HG03354 (cell line): ENCODE measurements at regions not wholly inside any gene's neighbourhood (a gene's known extent, or its start where the extent isn't known, plus 50 kb on each side); places are given as distances from the start of the nearest gene placed in this dataset.
A peak's percentile ranks its signal among the peaks of the same experiment; 100 is the strongest.

Experiments
- ATAC-seq: cut with Tn5 transposase; IDR thresholded peaks from one replicate; pipeline ENCODE4 v1.9.1; 2021; ENCODE audit warnings: mild to moderate bottlenecking; ENCODE audit not compliant: unreplicated experiment, poor library complexity, severe bottlenecking

DNA sequence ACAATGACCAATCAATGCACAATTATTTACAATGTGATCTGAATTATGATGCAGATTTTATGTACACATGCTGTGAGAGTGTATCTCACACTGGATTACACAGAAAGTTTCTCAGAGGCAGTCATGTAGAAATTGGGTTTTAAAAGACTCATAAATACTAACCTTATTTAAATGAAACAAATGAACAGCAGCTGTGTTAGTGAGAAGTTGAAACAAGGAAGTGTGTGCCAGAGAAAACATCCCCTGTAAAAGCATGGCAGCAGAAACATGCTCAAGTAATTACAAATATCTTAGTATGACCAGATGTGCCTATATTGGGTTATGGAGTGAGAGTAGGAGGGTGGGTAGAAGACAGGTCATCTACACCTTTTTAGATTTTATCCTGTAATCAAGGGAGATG, 723.7 kb downstream of the C12orf50 start:
- ATAC-seq: peak; percentile 57

DNA sequence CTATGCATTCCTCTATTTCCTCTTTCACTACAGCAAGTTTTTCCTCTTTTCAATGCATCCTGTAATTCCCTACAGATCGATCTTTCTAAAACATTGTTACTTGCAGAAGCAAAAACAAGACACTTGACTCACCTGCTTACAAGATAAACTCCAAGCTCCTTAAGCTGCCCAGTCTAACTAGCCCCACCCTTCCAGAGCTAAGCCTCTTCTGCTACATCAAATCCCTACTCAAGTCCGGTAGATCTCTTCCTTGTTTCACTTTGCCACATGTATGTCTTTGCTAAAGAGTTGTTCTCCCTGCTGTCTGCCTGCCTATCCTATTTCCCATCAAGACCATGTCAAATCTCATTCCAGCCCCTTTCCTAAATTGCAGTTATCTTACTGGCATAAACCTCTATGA, 724.8 kb downstream of the C12orf50 start:
- no peak for ATAC-seq

DNA sequence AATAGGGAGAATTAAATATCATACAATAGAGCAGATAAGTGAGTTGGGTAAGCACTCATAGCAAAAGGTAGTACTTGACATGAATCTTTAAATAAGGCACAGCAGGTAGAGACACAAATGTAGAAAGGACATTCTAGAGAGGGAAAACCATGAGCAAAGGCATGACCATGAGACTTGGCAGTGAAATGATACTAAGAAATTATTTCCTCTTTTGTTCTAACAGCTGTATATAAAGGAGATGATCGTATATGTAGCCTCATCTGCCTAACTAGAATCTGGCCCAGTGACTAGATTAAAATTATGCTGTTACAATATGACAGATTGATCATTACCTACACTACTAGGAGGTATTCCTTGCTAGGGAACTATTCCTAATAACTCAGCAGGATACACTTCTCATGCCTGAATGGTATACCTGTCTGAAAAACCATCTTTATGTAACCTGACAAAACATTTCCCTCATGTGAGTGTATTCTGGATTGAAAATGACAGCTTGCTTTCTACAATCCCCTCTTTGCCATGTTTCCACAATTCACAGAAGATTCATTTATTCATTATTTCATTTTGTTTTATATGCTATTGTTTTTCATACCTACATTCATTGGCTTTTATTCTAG, 725.7 kb downstream of the C12orf50 start:
- ATAC-seq: no peak

DNA sequence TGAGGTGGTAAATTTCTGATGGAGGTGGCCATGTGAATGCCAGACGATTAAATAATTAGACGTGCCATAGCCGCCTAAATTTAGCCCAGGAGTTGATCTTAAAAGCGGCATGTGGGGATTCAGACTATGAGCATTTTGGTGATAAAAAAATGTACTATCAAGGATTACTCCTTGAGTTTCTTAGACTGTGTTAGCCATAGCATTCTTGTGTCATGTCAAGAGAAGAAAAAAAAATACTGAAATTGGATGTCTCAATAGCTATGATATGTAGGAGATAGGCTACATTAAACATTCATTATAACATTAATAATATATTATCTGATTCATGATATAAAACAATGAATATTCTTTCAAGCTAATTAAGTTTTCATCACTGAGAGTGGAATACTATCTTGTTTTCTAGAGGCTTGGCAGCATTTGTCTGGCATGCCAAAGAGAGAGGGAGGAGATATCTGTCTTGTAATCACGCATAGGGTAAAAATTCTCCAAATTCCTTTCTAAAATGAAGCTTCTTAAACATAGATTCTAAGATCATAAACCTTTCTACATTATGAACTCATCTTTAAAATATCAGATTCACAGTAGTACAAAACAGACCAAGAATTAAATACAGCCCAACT, 727.0 kb downstream of the C12orf50 start:
- no peak for ATAC-seq

DNA sequence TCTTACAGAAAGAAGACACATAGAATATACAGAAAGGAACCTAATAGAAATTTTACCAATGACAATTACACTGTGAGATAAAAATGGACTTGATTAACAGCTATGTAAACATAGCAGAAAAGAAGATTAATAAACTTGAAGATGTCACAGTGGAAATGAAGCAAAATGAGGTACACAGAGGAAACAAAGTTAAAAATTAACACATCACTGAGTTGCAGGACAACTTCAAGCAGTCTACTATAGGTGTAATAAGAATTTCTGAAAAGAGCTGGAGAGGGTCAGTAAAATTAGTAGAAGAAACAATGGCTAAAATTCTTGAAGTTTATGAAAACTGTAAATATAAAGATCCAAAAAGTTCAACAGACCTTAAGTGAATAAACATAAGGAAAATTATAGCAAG, 738.7 kb downstream of the C12orf50 start:
- no peak for ATAC-seq

DNA sequence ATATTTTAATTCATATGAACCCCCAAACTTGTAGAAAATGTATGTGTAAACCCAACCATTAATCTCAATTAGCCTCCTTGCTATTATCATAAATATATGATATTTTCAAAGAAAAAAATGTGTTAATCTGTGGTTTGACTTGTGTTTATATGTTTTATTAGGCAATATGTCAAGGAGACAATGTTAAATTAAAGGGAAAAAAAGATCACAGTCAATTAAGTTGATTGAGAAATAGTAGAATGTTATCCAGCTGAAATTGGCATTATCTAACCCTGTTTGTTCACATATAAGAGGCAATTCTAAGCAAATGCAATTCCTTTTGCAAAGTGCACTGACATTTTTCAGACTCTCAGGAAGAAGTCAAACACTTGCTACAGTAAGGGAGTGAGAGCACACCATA, 745.3 kb downstream of the C12orf50 start:
- ATAC-seq: no peak

DNA sequence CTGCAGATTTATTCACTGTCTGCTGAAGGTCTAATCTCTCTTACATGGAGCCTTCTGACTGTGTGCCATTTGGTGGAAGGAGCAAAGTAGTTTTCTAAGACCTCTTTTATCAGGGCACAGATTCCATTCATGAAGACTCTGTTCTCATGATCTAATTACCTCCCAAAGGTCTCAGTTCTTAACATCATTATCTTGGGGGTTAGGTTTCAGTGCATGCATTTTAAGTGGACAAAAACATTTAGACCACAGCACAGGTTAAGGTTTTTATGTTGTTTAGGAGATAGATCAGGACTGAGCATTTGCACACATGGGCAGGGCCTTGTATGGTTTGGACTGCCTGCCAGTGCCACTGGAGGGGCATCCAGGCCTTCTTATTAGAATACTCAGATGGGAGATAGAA, 746.1 kb downstream of the C12orf50 start:
- no peak for ATAC-seq

DNA sequence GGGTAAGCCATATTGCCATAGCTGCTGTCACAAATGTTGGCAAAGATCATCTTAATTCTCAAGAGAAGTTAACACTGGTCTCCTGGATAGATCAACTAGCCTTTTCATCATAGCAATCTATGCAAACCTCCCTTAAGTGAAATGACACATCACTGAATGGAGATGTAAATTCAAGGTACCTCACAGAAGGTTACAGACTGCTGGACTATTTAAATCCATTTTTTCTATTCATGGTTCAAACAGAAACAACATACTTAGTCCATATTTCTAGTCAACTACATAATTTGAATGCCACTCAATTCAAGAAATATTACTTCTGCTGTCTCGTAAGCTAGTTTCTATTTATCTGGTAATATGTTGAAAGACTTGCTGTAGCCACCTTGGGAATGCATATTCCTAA, 748.3 kb downstream of the C12orf50 start:
- peak; percentile 71 for ATAC-seq

DNA sequence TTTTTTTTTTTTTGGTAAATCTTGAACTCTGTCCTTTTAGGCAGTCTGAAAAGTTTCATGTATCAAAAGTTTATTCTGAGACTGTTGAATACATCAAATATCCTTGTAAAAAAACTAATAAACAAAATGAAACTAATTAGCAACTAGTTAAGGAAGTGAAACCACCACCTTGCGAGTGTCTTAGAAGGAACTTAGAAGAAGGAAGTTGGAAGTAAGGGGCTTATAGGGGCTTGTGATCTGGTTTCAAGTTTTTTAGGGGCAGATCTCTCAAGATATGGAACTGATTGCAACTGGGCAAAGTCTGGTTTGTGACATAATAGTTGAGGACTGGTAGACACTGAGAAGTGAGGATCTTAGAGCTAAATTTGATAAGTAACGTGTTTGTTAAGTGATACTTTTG, 748.8 kb downstream of the C12orf50 start:
- peak; percentile 93 for ATAC-seq

DNA sequence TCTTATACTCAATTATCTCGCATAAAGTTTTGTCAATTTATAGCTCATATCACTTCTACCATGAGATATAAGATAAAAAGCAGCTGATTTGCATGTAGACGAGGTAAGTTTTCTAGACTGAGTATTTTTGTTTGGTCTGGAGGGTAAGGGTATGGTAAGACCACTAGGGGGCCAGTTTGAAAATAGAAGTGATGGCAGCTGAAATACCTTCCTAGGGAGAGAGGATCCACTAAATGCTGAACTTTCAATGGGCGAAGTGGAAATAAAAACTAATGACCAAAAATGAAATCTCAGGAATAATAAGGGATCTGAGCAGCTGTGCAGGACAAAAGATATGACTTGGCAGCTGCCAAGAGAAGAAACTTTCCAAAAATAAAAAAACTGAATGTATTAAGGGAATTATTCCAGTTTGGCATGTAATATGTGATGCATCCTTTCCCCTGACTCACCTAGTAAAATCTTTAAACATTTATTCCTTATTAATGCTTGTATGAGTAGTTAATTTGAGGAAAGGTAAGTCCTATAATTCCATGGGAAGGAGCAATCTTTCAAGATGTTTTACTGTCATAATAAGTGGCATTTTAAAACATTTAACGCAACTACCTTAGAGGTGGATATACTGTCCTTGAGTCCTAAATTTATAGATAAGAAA, 754.5 kb downstream of the C12orf50 start:
- ATAC-seq: peak; percentile 90

DNA sequence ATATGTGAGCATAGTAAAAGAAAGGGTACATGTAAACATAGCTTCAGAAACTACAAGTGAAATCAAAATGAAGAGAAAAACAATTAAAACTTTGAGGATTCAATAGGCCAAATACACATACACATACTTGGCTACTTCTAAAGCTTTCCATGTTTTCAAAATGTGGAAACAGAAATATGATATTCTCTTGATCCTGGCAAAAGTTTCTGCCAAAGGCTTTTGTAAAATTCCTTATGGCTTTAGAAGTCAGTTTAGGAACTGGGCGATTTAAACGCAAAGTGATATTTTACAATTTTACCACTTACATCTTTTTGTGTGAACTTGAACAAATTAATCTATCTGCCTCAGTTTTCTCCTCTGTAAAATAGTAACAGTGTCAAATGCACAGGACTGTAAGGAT, 756.4 kb downstream of the C12orf50 start:
- ATAC-seq: no peak

DNA sequence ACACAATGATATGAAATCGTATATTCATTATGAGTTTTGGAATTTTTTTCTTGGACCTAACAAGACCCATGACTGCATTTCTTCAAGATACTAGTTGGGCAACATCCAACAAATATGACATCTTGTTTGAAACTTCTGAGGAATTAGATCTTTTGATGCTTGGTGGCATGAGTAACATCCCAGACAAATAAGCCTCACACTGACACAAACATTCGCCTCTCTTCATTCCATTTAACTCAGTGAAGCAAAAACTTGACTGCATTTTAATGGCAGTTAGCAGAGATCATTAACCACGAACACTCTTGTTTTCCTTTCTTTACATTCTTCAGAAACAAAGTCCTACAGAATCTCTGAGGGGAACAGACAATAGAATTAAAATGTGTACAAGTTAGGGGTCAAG, 758.3 kb downstream of the C12orf50 start:
- ATAC-seq: no peak

DNA sequence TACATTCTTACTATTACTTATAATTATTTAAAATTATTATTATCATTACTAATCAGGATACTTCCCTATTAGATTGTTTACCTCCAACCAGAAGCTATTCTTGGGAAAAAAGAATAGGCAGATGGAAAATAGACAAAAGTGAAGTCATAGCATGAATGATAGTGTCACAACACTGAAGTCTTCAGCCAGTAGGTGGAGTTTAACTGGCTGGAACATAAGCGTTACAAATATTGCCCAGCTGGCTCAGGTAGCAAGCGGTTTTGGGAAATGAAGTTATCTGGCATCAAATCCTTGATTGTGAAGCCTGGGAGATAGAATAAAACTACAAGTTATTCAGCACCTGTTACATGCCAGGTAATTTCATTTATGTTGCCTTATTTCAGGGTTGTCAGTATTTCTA, 762.9 kb downstream of the C12orf50 start:
- ATAC-seq: no peak

DNA sequence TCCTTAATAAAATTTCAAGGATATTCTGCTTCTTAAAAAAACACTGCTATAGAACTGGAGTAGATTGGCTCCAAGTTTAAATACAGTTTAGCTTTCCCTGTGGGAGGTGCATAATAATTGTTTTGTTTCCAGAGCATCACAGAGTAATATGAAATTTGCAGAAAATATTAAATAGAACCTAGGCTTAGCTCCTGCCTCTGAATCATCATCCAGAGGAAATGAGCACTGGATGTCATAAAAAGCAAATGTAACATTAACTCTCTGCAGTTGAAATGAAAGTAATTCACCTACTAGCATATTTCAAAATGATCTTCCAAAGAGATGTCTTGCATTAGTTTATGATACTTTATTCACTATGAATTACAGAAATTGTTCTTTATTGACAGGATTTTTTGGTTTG, 769.8 kb downstream of the C12orf50 start:
- no peak for ATAC-seq

DNA sequence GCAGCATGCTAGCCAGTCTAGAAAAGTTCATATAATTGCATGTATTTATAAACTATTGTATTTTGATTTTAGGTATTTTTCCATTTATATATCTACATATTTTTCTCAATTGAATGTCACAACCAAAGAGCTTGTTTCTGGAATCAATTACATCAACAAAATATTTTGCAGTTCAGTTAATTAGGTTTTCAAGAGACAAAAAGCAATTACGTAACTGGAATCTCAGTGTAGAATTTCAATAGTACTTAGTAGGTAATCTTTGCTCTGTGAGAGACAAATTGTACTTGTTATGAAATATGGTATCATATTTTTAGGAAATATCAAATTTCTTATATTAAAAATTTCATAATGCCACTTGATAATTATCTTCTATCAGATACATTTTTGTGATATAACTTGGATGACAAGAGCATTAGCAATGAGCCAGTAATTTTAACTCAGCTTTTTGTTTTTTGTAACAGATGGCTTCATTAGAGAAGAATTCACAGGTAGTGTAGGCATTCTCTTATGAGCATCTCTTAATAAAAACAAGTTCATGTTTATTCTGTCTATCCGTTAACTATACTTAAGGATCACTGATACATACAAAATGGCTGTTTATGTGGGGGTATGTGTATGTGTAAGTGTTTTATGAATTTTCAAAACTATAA, 774.7 kb downstream of the C12orf50 start:
- no peak for ATAC-seq

DNA sequence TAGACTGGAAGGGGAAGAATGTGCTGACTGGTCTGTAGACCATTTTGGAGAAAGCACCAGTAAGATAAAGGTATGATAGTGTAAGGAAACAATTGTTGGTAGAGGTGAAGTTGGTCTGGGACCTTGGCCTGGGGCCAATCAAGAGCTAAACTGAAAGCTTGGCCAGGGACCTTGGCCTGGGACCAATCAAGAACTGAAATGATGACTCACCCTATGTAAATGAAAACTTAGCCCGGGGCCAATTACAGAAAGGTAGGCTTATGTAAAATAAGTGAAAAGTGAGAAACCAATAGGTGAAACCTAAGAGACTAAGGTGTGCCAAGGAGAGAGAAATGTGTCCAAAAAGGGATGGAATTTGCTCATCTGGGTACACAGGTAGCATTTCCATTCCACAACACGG, 776.0 kb downstream of the C12orf50 start:
- no peak for ATAC-seq

DNA sequence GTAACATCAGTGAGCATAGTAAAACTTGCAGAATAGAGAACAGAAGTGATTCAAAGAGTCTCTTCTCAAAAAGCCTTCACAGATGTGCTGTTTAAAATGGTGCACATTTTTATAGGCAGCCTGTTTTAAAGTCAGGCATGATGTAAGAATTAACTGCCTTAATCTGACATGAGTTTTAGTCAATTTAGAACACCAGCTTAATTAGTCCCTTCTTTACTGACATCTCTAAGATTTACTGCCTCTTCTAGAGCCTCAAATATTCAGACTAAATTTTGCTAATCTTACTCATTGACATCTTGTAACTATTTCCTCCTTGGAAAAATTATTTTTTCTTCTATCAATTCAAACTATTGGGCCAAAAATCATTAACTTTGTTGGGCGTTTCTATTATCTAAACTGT, 782.5 kb downstream of the C12orf50 start:
- ATAC-seq: no peak

DNA sequence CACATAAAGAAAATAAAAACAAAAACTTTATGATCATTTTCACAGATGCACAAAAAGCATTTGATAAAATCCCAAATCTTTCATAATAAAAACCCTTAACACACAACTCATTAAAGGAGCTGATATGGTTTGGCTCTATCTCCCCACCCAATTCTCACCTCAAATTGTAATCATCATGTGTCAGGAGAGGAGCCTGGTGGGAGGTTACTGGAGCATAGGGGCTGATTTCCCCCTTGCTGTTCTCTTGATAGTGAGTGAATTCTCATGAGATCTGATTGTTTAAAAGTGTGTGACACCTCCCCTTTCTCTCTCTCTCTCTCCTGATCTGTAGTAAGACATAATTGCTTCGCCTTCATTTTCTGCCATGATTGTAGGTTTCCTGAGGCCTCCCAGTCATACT, 790.7 kb downstream of the C12orf50 start:
- ATAC-seq: no peak

DNA sequence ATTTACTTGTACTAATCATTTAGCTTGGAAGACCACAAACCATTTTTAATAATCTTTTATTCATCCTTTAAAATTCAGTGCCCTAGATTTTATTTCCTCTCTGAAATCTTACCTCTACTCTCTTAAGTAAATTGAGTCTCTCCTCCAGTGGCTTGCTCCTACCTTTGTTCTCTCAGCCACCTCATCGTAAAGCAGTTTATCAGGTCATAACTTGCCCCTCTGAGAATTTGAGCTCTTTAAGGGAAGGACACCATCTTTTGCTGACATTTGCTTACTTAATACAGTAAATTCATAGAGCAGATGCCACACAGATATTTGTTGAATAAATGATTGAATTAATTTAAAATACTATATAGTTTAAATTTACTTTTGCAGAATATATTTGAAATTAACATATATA, 794.3 kb downstream of the C12orf50 start:
- ATAC-seq: no peak

DNA sequence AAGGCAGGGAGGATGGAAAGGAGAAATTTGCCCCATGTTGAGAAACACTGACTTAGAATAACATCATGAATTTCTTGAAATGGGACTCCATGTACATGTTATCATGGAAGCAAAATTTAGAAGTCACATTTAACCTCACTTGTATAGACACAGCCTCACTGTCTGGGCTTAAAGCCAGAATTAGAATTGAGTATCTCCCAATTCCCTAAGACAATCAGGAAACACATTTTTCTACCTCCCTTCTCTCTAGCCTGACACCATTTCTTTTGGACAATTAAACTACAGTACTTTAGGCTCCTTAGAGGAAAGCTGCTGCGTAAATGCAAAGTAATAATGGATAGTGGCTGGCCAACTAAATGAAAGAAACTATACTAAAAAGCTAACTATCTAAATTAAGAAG, 795.5 kb downstream of the C12orf50 start:
- no peak for ATAC-seq

DNA sequence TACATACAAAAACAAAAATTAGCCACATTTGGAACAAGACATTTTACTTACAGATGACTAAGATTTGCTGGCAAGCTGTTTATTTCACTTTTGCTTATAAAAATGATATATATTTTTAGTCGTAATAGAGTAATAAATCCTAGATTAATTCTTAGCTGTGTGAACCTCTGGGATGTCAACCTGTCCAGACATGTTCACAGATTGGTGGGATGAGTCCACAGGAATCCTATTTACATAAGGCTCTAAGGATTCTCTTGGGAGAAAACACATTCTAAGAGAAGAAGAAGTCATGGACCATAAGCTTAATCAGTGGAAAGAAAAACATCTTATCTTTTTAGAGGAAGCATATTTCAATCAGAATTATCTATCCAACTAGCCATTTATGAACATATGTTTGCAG, 797.4 kb downstream of the C12orf50 start:
- no peak for ATAC-seq
